GM21723 (cell line): ENCODE measurements at regions not wholly inside any gene's neighbourhood (a gene's known extent, or its start where the extent isn't known, plus 50 kb on each side); places are given as distances from the start of the nearest gene placed in this dataset.

ENCODE experiments used
- ATAC-seq: cut with Tn5 transposase; IDR thresholded peaks from one replicate; pipeline ENCODE4 v1.9.1; 2021; ENCODE audit warnings: mild to moderate bottlenecking, moderate library complexity; ENCODE audit not compliant: unreplicated experiment

DNA sequence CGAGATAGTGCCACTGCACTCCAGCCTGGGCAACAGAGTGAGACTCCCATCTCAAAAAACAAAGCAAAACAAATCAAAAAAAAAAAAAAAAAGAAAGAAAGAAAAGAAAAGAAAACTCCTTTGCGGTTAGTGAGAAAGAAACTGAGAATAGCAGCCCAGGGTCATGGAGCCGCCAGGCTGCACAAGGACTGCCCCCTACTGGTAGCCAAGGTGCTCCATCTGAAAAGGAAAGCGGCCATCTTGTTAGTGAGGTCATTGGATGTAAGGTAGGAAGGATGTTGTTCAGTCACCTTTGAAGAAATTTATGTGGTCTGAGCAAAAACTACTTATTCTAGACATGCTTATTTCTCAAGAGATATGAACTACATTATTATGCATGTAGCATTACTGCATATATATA lies 660.6 kb upstream of the TENM3 start:
- ATAC-seq: no peak

DNA sequence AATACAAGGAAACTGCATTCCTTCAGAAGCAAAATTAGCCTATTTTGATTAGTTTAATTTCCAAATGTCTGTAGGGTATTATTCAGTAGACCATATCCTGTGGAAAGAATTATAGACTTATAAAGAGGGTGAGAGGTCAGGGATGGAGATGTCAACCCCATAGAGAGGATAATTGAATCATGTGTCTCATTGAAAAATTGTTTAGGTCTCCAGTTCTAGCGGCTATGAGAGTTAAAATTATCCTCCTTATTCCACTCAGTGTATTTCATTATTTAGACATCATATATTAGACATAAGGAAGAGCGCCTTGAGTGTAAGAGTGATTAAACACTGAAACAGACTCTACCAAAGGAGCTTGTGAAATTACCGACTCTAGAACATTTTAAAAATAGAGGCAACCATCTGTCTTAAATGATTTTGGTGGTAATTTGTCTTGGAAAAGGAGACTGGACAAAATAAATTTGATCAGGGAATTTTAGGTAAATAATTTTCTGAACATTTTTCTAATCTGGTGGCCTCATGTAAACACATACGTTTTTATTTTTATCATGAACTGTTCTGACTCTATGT lies 654.4 kb upstream of the TENM3 start:
- no peak for ATAC-seq

GRCh38 chr4:181592221-181592745 lies 650.9 kb upstream of the TENM3 start:
- no peak for ATAC-seq

- no peak for ATAC-seq
These were observed 649.5 kb upstream of the TENM3 start for GRCh38 chr4:181593703-181594102.

- no peak for ATAC-seq
These were observed 649.0 kb upstream of the TENM3 start for GRCh38 chr4:181594188-181594587.

- ATAC-seq: no peak
These were observed 647.5 kb upstream of the TENM3 start for GRCh38 chr4:181595716-181596115.

DNA sequence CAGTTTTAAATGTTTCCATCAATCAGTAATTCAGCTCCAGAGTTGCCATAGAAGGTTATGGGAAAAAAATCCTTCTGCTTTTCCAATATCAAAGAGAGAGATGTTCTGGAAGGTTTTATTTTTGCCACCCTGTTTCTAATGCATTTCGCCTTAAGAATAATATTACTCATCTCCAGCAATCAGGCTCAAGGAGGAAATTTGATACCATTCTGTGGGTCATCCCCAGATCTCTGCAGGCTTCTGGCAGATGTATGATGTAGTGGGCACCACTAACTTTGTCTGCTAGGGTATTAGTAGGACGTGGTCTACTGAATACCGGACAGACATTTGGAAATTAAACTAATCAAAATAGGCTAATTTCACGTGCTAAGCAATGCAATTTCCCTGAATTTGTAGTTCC lies 645.4 kb upstream of the TENM3 start:
- ATAC-seq: no peak

GRCh38 chr4:181599134-181599533 lies 644.1 kb upstream of the TENM3 start:
- no peak for ATAC-seq

DNA sequence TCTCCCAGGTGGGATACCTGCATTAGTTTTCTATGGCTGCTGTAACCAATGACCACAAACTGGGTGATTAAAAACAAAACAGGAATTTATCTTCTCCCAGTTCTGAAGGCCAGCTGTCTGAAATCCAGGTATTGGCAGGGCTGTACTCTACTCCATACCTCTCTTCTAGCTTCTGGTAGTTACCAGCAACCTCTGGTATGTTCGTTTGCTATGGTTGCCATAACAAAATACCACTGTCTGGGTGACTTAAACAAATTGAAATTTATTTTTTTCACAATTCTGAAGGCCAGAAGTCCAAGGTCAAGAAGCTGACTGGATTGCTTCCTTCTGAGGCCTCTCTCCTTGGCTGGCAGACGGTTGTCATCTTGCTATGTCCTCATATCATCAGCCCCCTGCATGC lies 642.1 kb upstream of the TENM3 start:
- no peak for ATAC-seq

GRCh38 chr4:181604546-181604945 lies 638.7 kb upstream of the TENM3 start:
- ATAC-seq: no peak

DNA sequence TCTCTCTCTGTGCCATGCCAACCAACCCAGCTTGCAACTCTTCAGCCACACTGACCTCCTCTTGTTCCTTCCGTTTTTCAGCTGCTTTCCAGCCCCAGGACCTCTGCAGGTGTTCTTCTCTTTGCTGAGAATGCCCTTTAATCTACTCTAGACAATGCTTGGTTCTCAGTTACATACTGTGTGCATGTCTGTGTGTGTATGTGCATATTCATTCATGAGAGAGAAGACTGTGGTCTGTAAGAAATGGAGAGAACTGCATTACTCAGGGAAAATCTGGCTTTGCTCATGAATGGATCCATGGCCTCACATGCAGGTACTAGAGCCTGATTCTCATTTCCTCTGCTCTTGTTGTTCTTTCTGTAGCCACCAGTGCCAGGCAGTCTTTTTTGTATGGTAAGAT lies 636.9 kb upstream of the TENM3 start:
- no peak for ATAC-seq

- no peak for ATAC-seq
These were observed 635.0 kb upstream of the TENM3 start for GRCh38 chr4:181608181-181608580.

- no peak for ATAC-seq
These were observed 632.0 kb upstream of the TENM3 start for GRCh38 chr4:181611033-181611711.

- ATAC-seq: no peak
These were observed 631.1 kb upstream of the TENM3 start for GRCh38 chr4:181611946-181612600.

DNA sequence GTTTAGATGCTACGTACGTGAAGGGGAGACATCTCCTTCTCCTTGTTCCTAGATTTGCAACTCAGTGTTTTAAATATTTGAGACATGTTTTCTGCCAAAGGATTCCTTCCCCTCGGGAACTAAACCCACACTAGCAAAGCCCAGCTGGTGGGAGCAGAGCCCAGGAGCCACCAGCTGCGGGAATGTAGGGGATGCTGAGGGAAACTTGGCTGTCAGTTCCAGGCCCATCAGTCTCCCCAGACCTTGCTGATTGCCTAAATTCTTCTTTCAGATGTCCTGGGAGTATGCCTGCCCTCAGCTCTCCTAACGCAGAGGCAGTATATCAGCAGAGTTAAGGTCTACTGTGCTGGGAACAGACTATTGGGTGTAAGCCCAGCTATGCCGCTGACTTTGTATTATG lies 630.0 kb upstream of the TENM3 start:
- ATAC-seq: no peak

- ATAC-seq: no peak
These were observed 625.1 kb upstream of the TENM3 start for GRCh38 chr4:181618038-181618618.

GRCh38 chr4:181618896-181619295 lies 624.3 kb upstream of the TENM3 start:
- ATAC-seq: no peak

GRCh38 chr4:181619651-181620050 lies 623.6 kb upstream of the TENM3 start:
- no peak for ATAC-seq

DNA sequence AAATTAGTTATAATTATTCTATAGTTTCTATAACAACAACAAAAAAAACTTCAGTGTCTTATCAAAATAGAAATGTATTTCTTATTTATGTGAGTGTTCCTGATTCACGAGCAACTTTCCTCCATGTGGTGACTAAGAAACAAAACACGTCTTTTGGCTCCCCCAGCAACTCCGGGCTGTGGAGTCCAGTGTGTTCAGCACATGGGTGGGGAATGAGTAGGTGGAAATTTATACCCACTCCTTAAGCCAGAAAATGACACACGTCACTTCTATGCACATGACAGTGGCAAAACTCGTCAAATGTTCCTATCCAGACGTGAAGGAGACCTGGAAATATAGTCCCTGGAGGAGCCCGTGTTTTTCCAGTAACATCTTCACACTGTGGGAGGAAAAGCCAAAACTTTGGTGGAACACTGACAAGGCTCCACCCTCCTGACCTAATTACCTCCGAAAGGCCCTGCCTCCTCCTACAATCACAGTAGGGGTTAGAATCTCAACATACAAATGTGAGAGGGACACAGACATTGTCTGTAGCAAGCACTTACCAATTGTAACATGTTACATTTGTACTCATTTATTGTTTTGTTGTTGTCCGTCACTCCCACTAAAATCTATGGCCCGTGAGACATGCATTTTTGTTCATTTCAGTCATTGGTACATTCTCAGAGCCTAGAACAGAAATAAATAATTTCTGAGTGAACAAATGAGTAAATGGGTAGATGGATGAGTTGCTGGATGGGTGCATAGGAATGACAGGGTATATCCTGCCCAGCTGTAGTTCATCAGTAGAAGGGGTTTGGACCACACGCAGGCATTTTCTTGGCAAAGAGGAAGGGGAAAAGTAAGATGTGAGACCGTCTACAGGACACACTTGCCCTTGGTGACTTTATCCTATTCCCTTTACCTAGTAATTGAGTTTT lies 605.8 kb upstream of the TENM3 start:
- no peak for ATAC-seq

DNA sequence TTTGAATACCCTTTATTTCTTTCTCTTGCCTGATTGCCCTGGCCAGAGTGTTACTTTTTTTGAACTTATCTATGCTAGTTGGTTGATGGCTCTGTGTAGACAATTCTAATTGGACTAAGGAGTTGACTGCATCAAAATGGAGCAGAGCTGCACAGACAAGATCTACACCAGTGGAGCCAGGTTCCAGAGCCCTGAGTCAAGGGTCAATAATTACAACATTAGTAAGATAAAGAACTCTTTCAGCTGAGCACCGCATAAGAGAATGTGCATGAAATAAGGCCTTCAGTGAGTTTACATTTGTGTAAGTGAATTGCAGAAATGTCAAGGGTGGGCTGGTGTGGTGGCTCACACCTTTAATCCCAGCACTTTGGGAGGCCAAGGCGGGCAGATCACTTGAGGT lies 599.7 kb upstream of the TENM3 start:
- ATAC-seq: no peak

GRCh38 chr4:181645489-181645888 lies 597.7 kb upstream of the TENM3 start:
- ATAC-seq: no peak
